ENCODE measurements at regions not wholly inside any gene's neighbourhood (a gene's known extent, or its start where the extent isn't known, plus 50 kb on each side); places are given as distances from the start of the nearest gene placed in this dataset.

DNA sequence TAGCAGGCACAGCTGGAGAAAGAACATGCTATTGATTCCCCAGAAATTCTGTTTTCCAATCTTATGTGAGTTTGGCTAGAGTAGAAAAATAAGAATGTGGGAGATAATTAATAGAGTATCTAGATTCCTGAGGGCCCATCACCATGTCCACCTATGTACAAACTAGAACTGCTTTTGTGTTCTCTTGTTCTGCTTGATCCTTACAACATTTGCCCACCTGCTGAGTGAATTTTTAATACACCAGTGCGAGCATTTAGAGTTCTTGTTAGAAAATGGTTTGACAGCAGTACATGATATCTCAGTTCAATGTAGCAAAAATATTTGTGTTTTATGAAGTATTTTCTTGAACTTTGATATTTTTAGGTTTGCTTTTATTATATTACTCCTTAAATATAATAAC lies 52.3 kb upstream of the SPAG16 start:
- TF ChIP-seq, protein P1, sequence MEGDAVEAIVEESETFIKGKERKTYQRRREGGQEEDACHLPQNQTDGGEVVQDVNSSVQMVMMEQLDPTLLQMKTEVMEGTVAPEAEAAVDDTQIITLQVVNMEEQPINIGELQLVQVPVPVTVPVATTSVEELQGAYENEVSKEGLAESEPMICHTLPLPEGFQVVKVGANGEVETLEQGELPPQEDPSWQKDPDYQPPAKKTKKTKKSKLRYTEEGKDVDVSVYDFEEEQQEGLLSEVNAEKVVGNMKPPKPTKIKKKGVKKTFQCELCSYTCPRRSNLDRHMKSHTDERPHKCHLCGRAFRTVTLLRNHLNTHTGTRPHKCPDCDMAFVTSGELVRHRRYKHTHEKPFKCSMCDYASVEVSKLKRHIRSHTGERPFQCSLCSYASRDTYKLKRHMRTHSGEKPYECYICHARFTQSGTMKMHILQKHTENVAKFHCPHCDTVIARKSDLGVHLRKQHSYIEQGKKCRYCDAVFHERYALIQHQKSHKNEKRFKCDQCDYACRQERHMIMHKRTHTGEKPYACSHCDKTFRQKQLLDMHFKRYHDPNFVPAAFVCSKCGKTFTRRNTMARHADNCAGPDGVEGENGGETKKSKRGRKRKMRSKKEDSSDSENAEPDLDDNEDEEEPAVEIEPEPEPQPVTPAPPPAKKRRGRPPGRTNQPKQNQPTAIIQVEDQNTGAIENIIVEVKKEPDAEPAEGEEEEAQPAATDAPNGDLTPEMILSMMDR (IDR thresholded peaks at IDR 0.05): no peak
- no peak for TF ChIP-seq POLR2A (IDR thresholded peaks at IDR 0.05)

All from right lobe of liver (tissue), 4 donors.